Globus pallidus (tissue), 1 donor: ENCODE measurements at regions not wholly inside any gene's neighbourhood (a gene's known extent, or its start where the extent isn't known, plus 50 kb on each side); places are given as distances from the start of the nearest gene placed in this dataset.

Experiments
- DNase-seq: peaks from one replicate; pipeline ENCODE4 v3.0.0-alpha.2; 2015; ENCODE audit warnings: low spot score

- no peak for DNase-seq
These were observed 56.7 kb upstream of the GUCA2B start for GRCh38 chr1:42096554-42096953.

GRCh38 chr1:42089246-42089645 lies 64.0 kb upstream of the GUCA2B start:
- no peak for DNase-seq

- no peak for DNase-seq
These were observed 67.1 kb upstream of the GUCA2B start for GRCh38 chr1:42086146-42086545.

- no peak for DNase-seq
These were observed 67.6 kb upstream of the GUCA2B start for GRCh38 chr1:42085596-42085995.

GRCh38 chr1:42081475-42081874 lies 71.7 kb upstream of the GUCA2B start:
- DNase-seq, result no peak

- DNase-seq, result no peak
These were observed 78.0 kb upstream of the GUCA2B start for GRCh38 chr1:42075179-42075578.

GRCh38 chr1:42070996-42071395 lies 82.2 kb upstream of the GUCA2B start:
- DNase-seq, result no peak

GRCh38 chr1:42057800-42058199 lies 95.4 kb upstream of the GUCA2B start:
- no peak for DNase-seq

- DNase-seq, result no peak
These were observed 96.8 kb upstream of the GUCA2B start for GRCh38 chr1:42056460-42056859.

GRCh38 chr1:42055061-42055460 lies 98.1 kb upstream of the GUCA2B start:
- no peak for DNase-seq

- DNase-seq, result no peak
These were observed 101.0 kb upstream of the GUCA2B start for GRCh38 chr1:42052072-42052699.

GRCh38 chr1:42047508-42047880 lies 105.7 kb upstream of the GUCA2B start:
- DNase-seq, result no peak

- DNase-seq, result no peak
These were observed 106.3 kb upstream of the GUCA2B start for GRCh38 chr1:42046761-42047507.

GRCh38 chr1:42044346-42044745 lies 108.9 kb upstream of the GUCA2B start:
- no peak for DNase-seq

GRCh38 chr1:42043811-42044210 lies 109.4 kb upstream of the GUCA2B start:
- DNase-seq, result no peak

GRCh38 chr1:42043182-42043581 lies 110.0 kb upstream of the GUCA2B start:
- DNase-seq, result no peak

GRCh38 chr1:42041031-42041430 lies 112.2 kb upstream of the GUCA2B start:
- no peak for DNase-seq

- no peak for DNase-seq
These were observed 113.1 kb upstream of the GUCA2B start for GRCh38 chr1:42040159-42040558.

GRCh38 chr1:42038261-42038660 lies 114.9 kb upstream of the GUCA2B start:
- DNase-seq, result no peak

GRCh38 chr1:42037586-42037985 lies 115.6 kb upstream of the GUCA2B start:
- no peak for DNase-seq

GRCh38 chr1:42037161-42037560 lies 116.0 kb upstream of the GUCA2B start:
- no peak for DNase-seq

- DNase-seq, result peak; percentile 94
These were observed 117.2 kb upstream of the GUCA2B start for GRCh38 chr1:42035830-42036604.

GRCh38 chr1:42035205-42035829 lies 116.6 kb upstream of the HIVEP3 start:
- peak; percentile 75 for DNase-seq
